ENCODE measurements at regions not wholly inside any gene's neighbourhood (a gene's known extent, or its start where the extent isn't known, plus 50 kb on each side); places are given as distances from the start of the nearest gene placed in this dataset.

DNA sequence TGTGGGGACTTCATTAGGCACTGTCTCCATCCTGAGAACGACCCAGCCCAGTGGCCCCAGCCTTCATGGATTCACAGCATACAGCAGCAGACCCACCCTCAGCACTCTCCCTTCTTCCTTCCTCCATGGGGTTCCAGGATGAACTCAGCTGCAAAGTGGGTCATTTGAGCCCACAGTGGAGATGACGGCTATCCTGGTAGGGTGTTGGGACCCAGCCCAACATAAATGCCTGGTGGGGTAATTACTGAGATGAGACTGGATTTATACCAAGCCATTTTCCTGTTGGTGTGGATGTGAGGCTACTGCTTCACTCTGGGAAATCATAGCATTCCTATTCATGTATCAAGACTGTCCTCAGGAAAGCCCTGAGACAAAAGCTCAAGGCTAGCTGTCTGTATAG lies 536.7 kb upstream of the TNP1 start:
- TF ChIP-seq, protein P1, sequence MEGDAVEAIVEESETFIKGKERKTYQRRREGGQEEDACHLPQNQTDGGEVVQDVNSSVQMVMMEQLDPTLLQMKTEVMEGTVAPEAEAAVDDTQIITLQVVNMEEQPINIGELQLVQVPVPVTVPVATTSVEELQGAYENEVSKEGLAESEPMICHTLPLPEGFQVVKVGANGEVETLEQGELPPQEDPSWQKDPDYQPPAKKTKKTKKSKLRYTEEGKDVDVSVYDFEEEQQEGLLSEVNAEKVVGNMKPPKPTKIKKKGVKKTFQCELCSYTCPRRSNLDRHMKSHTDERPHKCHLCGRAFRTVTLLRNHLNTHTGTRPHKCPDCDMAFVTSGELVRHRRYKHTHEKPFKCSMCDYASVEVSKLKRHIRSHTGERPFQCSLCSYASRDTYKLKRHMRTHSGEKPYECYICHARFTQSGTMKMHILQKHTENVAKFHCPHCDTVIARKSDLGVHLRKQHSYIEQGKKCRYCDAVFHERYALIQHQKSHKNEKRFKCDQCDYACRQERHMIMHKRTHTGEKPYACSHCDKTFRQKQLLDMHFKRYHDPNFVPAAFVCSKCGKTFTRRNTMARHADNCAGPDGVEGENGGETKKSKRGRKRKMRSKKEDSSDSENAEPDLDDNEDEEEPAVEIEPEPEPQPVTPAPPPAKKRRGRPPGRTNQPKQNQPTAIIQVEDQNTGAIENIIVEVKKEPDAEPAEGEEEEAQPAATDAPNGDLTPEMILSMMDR (IDR thresholded peaks at IDR 0.05): no peak
- TF ChIP-seq SIN3A (IDR thresholded peaks at IDR 0.05; ENCODE audit: borderline replicate concordance, insufficient read depth, low read depth, low read length) (no peak), POLR2AphosphoS5 (IDR thresholded peaks at IDR 0.05; ENCODE audit: low read depth, low read length) (no peak)
- TF ChIP-seq, protein P2, sequence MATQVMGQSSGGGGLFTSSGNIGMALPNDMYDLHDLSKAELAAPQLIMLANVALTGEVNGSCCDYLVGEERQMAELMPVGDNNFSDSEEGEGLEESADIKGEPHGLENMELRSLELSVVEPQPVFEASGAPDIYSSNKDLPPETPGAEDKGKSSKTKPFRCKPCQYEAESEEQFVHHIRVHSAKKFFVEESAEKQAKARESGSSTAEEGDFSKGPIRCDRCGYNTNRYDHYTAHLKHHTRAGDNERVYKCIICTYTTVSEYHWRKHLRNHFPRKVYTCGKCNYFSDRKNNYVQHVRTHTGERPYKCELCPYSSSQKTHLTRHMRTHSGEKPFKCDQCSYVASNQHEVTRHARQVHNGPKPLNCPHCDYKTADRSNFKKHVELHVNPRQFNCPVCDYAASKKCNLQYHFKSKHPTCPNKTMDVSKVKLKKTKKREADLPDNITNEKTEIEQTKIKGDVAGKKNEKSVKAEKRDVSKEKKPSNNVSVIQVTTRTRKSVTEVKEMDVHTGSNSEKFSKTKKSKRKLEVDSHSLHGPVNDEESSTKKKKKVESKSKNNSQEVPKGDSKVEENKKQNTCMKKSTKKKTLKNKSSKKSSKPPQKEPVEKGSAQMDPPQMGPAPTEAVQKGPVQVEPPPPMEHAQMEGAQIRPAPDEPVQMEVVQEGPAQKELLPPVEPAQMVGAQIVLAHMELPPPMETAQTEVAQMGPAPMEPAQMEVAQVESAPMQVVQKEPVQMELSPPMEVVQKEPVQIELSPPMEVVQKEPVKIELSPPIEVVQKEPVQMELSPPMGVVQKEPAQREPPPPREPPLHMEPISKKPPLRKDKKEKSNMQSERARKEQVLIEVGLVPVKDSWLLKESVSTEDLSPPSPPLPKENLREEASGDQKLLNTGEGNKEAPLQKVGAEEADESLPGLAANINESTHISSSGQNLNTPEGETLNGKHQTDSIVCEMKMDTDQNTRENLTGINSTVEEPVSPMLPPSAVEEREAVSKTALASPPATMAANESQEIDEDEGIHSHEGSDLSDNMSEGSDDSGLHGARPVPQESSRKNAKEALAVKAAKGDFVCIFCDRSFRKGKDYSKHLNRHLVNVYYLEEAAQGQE (IDR thresholded peaks at IDR 0.05; ENCODE audit: insufficient read depth in 1 of 2, low read depth in 2 of 2, low read length in 1 of 2): no peak

All from Panc1 (cell line).